ENCODE measurements at regions not wholly inside any gene's neighbourhood (a gene's known extent, or its start where the extent isn't known, plus 50 kb on each side); places are given as distances from the start of the nearest gene placed in this dataset.

GRCh38 chr5:54883374-54884194 is 101.8 kb downstream of the ESM1 start:
- TF ChIP-seq CTCF (IDR thresholded peaks at IDR 0.05) (no peak), POLR2A (IDR thresholded peaks at IDR 0.05) (no peak), POLR2AphosphoS5 (IDR thresholded peaks at IDR 0.05) (no peak), EP300 (IDR thresholded peaks at IDR 0.05) (no peak)
